ENCODE measurements at regions not wholly inside any gene's neighbourhood (a gene's known extent, or its start where the extent isn't known, plus 50 kb on each side); places are given as distances from the start of the nearest gene placed in this dataset.
"Not testable (repeated sequence)": the region's sequence is repeated elsewhere in the genome, so short reads cannot be mapped to it uniquely, and the experiment has no call there.

- DNase-seq: no peak
Measured at GRCh38 chr17:5871666-5872065, 198.5 kb upstream of the WSCD1 start.

GRCh38 chr17:5872831-5873230 lies 197.3 kb upstream of the WSCD1 start:
- DNase-seq: no peak

DNA sequence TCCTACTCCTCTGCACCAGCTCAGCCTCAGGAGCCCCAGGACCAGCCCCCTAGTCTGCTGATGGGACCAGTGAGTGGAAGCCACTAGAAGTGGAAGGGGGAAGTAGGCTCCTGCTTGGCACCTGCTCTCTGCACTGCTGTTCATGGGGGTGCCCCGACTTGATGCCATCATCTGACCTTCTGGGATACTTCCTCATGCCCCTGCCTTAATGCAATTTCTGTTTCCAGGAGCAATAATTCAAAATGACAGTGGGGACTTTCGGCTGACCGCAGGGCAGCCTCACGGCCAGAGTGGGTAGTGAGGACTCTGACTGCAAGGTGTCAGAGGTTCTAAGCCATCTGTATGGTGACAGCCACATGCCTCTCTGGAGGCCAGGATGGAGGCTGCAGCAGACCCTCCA lies 196.4 kb upstream of the WSCD1 start:
- DNase-seq: no peak

- DNase-seq: no peak
Measured at GRCh38 chr17:5874486-5874885, 195.7 kb upstream of the WSCD1 start.

DNA sequence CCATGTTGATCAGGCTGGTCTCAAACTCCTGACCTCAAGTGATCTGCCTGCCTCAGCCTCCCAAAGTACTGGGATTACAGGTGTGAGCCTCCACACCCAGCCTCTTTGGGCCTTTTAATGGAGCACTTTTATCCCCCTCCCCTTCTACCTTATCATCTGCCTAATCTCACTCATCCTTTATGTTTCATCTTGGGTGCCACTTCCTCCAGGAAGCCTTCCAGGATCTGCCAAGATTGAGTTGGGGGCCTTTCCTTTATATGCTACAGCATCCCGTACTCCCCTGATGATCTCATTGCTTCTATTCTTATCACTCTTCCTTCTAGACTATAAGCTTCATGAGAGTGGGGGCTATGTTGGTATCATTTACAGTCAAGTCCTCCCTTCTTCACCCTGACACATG lies 192.8 kb upstream of the WSCD1 start:
- no peak for DNase-seq

GRCh38 chr17:5877948-5878347 lies 192.2 kb upstream of the WSCD1 start:
- DNase-seq: no peak

- DNase-seq: no peak
Measured at GRCh38 chr17:5881849-5882248, 188.3 kb upstream of the WSCD1 start.

DNA sequence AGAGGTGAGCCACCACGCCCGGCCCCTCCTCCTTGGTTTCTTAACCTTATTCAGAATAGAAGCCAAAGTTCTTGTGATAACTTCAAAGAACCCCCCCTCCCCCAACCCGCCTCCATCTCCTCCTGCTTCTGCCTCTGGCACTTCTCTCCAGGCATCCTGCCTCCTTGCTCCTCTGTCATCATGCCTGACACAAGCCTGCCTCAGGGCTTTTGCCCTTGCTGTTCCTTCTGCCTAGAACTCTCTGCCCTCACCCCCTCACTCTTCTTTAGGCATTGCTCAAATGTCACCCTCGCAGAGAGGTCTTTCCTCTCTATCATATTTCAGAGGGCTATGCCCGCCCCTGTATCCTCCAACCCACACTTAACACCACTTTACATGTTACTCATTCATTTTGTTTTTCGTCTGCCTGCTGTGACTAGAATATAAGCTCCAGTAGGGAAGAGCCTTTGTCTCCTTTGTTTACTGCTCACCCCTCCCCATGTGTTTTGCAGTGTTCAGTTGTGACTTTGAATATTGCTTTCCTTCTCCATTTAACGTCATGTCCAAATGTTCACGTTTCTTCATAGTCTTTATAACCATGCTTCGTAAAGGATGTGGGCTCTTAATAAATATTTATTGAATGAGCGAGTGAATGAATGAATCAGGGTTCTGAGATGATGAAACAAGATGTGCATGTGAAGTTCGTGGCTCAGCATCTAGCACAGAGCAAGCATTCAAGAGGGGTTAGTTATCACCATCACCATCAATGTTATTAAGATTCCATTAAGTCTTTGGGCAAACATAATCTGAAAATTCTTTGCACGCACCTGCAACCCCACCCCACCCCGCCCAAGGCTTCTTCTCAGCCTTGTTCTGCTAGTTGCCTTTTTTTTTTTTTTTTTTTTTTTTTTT lies 186.2 kb upstream of the WSCD1 start:
- no peak for DNase-seq

GRCh38 chr17:5885336-5885735 lies 184.8 kb upstream of the WSCD1 start:
- no peak for DNase-seq

DNA sequence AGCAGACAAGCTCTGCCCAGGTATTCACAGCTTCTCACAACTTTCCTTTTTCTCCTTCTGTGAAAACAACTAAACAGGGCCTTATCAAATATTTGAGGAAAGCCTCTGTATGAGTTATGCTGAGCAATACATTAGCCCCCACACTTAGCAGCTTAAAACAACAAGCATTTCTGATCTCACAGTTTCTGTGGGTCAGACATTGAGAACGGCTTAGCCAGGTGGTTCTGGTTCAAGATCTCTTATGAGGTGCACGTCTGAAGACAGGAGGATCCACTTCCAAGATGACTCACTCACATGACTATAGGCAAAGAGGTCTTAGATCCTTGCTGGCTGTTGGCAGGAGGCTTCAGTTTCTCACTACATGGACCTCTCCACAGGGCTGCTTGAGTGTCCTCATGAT lies 181.4 kb upstream of the WSCD1 start:
- no peak for DNase-seq

- no peak for DNase-seq
Measured at GRCh38 chr17:5892921-5893675, 177.1 kb upstream of the WSCD1 start.

DNA sequence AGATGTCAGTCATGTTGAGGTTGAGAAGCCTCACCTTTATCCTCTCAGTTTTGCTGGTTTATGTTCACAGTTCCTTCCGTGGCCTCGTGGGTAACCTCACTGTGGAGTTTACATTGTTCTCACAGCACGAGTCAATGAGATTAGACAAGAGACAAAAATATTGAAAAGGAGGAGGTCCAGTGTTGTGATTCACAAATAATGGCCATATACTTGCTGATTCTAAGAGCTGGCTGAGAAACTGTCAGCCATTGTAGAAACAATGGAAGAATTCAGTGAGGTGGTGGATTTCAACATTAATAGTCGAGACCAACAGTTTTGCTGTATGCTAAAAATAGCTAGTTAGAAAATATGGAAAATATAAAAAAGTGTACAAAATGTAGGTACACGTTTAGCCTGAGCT lies 176.4 kb upstream of the WSCD1 start:
- no peak for DNase-seq

DNA sequence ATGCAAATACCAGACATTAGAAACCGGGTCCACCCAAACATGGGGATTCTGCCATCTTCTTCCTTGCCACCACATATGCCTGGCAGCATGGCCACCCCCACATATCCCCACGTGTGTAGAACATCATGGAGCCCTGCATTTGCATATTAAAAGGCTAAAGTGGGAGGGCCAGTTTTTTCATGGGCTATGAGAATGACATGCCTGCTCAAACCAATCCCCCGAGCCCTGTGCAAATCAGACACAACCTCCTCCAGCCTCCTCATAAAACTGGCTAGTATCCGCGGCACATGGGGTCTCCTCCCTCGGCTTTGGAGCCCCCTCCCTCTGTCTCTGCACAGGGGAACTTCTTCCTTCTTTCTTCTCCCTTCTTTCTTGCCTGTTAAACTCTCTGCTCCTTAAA lies 174.9 kb upstream of the WSCD1 start:
- no peak for DNase-seq

DNA sequence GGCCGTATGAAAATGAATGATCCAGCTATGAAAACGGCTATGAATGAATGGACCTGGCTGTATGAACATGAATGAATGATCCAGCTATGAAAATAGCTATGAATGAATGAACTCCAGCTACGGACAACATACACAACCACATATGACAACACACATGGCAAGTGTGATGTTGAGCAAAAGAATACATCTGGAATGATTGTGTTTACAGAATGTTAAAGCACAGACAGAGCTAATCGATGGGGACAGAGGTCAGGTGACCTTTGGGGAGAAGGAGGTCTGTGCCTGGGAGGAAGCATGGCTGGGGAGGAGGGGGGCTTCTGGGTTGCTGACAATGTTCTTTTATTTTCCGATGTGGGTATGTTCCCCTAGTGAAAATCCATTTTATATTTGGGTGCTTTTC lies 174.0 kb upstream of the WSCD1 start:
- no peak for DNase-seq

GRCh38 chr17:5897275-5897911 lies 172.8 kb upstream of the WSCD1 start:
- no peak for DNase-seq

- not testable (repeated sequence) for DNase-seq
Measured at GRCh38 chr17:5897981-5898380, 172.2 kb upstream of the WSCD1 start.

DNA sequence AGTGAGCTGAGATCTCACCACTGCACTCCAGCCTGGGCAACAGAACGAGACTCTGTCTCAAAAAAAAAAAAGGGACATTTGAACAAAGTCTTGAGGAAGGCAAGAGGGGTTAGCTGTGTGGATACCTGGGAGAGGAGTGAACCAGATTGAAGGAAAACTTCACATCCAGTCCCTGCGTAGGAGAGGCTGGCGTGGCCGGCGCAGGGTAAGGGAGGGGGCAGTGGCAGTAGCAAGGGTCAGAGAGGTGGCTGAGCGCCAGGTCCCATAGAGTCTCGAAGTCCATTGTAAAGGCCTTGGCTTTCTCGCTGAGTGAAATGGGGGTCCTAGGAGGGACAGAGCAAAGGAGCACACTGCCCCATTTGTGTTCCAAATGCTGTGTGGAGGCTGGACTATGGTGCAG lies 171.8 kb upstream of the WSCD1 start:
- DNase-seq: no peak

DNA sequence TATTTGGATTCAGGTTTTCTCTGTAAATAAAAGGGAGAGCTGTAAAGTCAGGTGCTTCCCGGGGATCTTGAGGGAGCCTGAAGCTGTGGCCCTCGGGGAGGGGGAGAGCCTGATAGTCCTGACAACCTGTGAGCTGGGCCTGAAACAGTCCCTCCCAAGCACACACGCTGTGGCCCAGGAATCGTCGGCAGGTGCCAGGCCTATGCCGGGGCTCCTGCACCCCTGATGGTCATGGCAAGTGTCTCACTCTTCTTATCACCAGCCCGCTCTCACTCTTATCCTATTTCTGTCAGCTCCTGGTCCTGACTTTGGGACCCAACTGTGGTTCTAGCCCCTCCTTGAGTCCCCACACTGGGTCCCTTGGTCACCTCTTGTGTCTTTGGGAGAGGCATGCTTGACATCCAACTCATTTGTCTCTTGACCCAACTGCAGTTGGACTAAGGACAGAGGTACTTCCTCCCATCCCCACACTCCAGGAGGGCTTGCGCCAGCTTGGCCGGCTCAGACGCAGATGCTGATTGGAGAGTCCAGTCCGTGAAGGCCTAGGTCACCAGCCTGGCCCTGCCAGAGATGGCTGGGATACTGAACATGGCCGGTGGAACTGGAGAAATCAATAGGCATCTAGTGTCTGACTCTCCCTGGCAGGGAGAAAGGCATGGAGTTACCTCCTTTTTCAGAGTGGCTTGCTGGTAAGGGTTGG lies 170.5 kb upstream of the WSCD1 start:
- no peak for DNase-seq

DNA sequence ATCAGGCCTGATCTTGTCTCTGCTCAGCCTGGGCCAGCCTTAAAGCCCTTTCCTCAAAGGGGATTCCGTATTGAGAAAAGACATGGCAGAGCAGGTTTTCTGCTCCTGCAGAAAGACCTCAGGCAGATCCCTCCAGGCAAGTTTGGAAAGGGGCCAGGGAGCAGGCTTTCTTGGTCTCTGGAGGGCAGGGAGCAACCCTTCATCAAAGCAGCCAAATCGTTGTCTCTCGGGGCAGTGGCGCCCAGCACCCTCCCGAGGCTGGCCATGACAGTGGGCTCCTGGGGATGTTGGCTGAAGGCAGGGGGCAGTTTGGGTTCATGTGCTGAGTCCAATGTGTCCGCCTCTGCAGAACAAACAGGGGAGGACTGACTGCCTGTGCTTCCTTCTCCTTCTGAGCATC lies 168.4 kb upstream of the WSCD1 start:
- no peak for DNase-seq

DNA sequence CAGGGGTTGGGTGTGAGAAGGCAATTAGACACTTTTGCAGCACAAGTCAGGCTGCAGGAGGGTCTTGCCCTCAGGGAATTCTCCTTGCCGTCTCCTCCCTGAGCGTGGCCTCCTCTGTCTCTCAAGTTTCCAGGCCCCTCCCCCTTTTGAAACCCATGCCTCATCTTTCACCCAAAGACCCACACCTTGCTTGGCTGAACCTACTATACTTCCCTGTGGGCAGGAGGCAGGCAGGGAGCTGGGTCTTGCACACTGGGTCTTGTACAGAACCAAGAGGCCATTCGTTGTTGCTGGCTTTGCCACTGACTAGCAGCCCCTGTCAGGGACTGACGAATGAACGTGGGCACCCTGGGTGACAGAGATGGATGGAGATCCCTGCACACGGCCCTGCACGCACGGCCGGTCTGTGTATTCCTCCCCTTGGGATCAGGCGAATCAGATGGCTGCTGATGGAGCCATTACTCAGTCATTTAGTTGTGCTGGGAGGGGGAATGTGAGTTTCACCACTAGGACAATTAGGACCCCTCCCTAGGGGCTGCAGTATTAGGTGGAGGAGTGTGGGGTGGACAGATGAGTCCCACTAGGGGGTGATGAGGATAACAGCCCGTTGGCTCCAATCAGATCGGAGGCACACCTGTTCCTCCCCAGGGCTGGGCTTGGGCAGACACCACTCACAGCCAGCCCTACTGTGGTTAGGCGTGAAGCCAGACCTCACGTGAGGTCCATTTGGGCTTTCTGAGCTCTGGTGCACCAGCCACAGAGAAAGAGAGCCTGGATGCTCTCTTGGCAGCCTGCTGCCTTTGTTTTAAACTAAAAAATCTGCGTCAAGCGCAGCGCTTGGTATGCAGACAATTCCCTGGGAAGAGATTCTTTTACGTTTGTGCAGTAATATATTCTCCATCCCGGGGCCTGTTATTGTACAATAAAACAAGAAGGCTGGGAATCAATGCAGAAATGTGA lies 167.7 kb upstream of the WSCD1 start:
- DNase-seq: no peak

DNA sequence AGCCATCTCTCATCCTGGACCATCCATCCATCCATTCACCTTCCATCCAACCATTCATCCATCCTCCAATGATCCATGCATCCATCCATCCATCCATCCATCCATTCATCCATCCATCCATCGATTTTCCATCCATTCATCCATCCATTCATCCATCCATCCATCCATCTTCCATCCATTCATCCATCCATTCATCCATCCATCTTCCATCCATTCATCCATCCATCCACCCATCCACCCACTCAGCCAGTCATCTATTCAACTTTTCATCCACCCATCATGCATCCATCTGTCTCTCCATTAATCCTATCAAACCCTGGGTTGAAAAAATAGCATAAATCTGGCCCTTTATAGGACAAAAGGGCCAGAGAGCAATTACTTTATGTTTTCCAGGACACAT lies 158.3 kb upstream of the WSCD1 start:
- no peak for DNase-seq

- no peak for DNase-seq
Measured at GRCh38 chr17:5913032-5913531, 157.1 kb upstream of the WSCD1 start.

All from SHP77 treated with DMSO at 0.1 percent for 48 hours (cell line).